Common myeloid progenitor, CD34-positive (primary cell): ENCODE measurements at regions not wholly inside any gene's neighbourhood (a gene's known extent, or its start where the extent isn't known, plus 50 kb on each side); places are given as distances from the start of the nearest gene placed in this dataset.
"Not testable (repeated sequence)": the region's sequence is repeated elsewhere in the genome, so short reads cannot be mapped to it uniquely, and the experiment has no call there.

Experiments
- CTCF ChIA-PET: fragments of 350-600 bp; sonication (Branson Sonifier 250); formaldehyde crosslinking; loops from one replicate; lab custom pipeline; 2021; ENCODE audit warnings: antibody characterized with exemption; lab: Charles Lee
- POLR2A ChIA-PET: fragments of 350-600 bp; sonication (Branson Sonifier 250); formaldehyde crosslinking; loops from one replicate; lab custom pipeline; 2021; ENCODE audit warnings: antibody characterized with exemption; lab: Charles Lee
- DNase-seq, 3 donors: peaks; one replicate each; pipeline versions ENCODE4 v3.0.0 to v3.0.0-alpha.2; 2013
- H3K27ac ChIP-seq, 2 experiments: 1 replicate in 1 of 2; 2 replicates in 1 of 2; pipeline ENCODE4 v1.7.0; 2013; ENCODE audit warnings: inconsistent platforms in 2 of 2, low read length in 2 of 2, mild to moderate bottlenecking in 2 of 2, low read depth in 1 of 2, moderate library complexity in 1 of 2; ENCODE audit not compliant: severe bottlenecking in 2 of 2, insufficient read depth in 1 of 2, poor library complexity in 1 of 2
- H3K27me3 ChIP-seq, 5 experiments: replicated peaks in 2 of 5; 1 replicate in 3 of 5; 2 replicates in 2 of 5; pipeline versions ENCODE4 v1.6.1 to v1.7.0; 2013; ENCODE audit warnings: low read length in 4 of 5, mild to moderate bottlenecking in 2 of 5, moderate library complexity in 2 of 5, inconsistent platforms in 1 of 5; ENCODE audit not compliant: insufficient read depth in 5 of 5, control insufficient read depth in 4 of 5
- H3K36me3 ChIP-seq, 4 experiments: 1 replicate in 2 of 4; 2 replicates in 2 of 4; pipeline versions ENCODE4 v1.6.1 to v1.7.0; 2013; ENCODE audit warnings: low read length in 3 of 4, control low read depth in 1 of 4, mild to moderate bottlenecking in 1 of 4; ENCODE audit not compliant: control insufficient read depth in 4 of 4, insufficient read depth in 4 of 4
- H3K4me1 ChIP-seq, 4 experiments: 1 replicate in 3 of 4; 2 replicates in 1 of 4; pipeline versions ENCODE4 v1.6.1 to v1.7.1; 2013; ENCODE audit warnings: low read length in 3 of 4, mild to moderate bottlenecking in 3 of 4, control low read depth in 1 of 4, inconsistent platforms in 1 of 4, moderate library complexity in 1 of 4; ENCODE audit not compliant: control insufficient read depth in 4 of 4, insufficient read depth in 4 of 4; ENCODE audit errors: control extremely low read depth in 1 of 4
- H3K4me3 ChIP-seq, 7 experiments: 1 replicate in 4 of 7; 2 replicates in 3 of 7; pipeline versions ENCODE4 v1.5.1 to v1.7.0; 2013; ENCODE audit warnings: mild to moderate bottlenecking in 7 of 7, low read length in 6 of 7, moderate library complexity in 6 of 7, inconsistent platforms in 2 of 7, low read depth in 2 of 7, control low read depth in 1 of 7; ENCODE audit not compliant: insufficient read depth in 4 of 7, control insufficient read depth in 1 of 7; ENCODE audit errors: extremely low read depth in 1 of 7
- H3K9me3 ChIP-seq, 5 experiments: 1 replicate in 4 of 5; 2 replicates in 1 of 5; pipeline versions ENCODE4 v1.6.1 to v1.7.1; 2013; ENCODE audit warnings: low read length in 4 of 5, mild to moderate bottlenecking in 2 of 5, inconsistent platforms in 1 of 5, low read depth in 1 of 5, moderate library complexity in 1 of 5; ENCODE audit not compliant: control insufficient read depth in 4 of 5, insufficient read depth in 2 of 5; ENCODE audit errors: control extremely low read depth in 1 of 5
- WGBS: methylation state at CpG from one replicate; pipeline ENCODE4 v1.1.5; 2013; ENCODE audit not compliant: insufficient coverage; 5-methylcytosine and 5-hydroxymethylcytosine counted together

DNA sequence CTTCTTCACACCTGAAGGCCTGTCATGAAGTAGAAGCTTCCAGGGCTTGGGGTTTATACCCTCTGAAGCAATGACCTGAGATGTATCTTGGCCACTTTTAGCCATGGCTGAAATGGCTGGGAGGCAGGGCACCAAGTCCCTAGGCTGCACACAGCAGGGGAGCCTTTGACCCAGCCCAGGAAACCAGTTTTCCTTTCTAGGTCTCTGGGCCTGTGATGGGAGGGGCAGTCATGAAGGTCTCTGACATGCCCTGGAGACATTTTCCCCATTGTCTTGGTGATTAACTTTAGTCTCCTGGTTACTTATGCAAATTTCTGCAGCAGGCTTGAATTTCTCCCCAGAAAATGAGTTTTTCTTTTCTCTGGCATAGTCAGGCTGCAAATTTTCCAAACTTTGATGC lies 511.0 kb upstream of the KLHL4 start:
- ChIA-PET CTCF (no interaction called here), POLR2A (no interaction called here)
- DNase-seq: no peak
- Histone ChIP-seq H3K27ac (no peak overlapping the region), H3K27me3 (no peaks in the 10 kb centered on the region), H3K36me3 (no peaks in the 10 kb centered on the region), H3K9me3 (no peaks in the 10 kb centered on the region), H3K4me3 (no peak overlapping the region), H3K4me1 (no peaks in the 10 kb centered on the region)

- H3K27me3 ChIP-seq: no peaks in the 10 kb centered on the region
- H3K4me3 ChIP-seq: no peak overlapping the region
- ChIA-PET POLR2A (no interaction called here), CTCF (no interaction called here)
- no peak for DNase-seq
- H3K4me1 ChIP-seq: no peaks in the 10 kb centered on the region
- H3K9me3 ChIP-seq: no peaks in the 10 kb centered on the region
- 93% methylated on average over 2 of the region's 2 CpGs for WGBS
- H3K27ac ChIP-seq: no peak overlapping the region
- no peaks in the 10 kb centered on the region for H3K36me3 ChIP-seq
Measured at GRCh38 chrX:87017210-87017609, 500.4 kb upstream of the KLHL4 start.

DNA sequence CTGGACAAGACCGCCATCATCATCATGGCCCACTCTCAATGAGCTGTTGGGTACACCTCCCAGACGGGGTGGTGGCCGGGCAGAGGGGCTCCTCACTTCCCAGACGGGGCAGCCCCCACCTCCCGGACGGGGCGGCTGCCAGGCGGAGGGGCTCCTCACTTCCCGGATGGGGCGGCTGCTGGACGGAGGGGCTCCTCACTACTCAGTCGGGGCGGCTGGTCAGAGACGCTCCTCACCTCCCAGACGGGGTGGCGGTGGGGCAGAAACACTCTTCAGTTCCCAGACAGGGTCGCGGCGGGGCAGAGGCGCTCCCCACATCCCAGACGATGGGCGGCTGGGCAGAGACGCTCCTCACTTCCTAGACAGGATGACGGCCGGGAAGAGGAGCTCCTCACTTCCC lies 484.5 kb upstream of the KLHL4 start:
- H3K27me3 ChIP-seq, POLR2A ChIA-PET, H3K4me1 ChIP-seq, CTCF ChIA-PET, H3K4me3 ChIP-seq, H3K9me3 ChIP-seq, DNase-seq, H3K36me3 ChIP-seq, H3K27ac ChIP-seq: not testable (repeated sequence)
- 91% methylated on average over 21 of the region's 25 CpGs for WGBS

GRCh38 chrX:87045352-87045751 lies 472.2 kb upstream of the KLHL4 start:
- ChIA-PET CTCF (no interaction called here), POLR2A (no interaction called here)
- no peak overlapping the region for H3K27ac ChIP-seq
- no peak for DNase-seq
- no peaks in the 10 kb centered on the region for H3K27me3 ChIP-seq
- no peaks in the 10 kb centered on the region for H3K9me3 ChIP-seq
- H3K36me3 ChIP-seq: no peaks in the 10 kb centered on the region
- H3K4me3 ChIP-seq: no peak overlapping the region
- 61% methylated on average over 4 of the region's 4 CpGs for WGBS
- H3K4me1 ChIP-seq: no peaks in the 10 kb centered on the region

DNA sequence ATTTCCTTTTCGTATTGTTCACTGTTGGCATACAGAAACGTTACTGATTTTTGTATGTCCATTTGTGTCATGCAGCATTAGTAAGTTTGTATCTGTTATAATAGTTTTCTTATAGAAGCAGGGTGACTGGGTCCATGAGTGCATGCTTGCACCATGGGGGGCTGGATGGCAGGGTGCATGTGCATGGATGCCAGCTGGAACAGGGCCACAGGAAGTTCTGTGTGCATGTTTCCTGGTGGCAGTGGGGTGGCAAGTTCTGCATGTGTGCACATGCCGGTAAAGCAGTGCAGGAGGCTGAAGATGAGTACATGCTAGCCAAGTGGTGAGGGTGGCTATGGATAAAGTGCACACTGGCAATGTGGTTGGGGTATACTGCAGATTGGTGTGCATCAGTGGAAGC lies 468.0 kb upstream of the KLHL4 start:
- Histone ChIP-seq H3K27ac (no peak overlapping the region), H3K36me3 (no peaks in the 10 kb centered on the region), H3K9me3 (no peaks in the 10 kb centered on the region), H3K4me1 (no peaks in the 10 kb centered on the region), H3K27me3 (no peaks in the 10 kb centered on the region), H3K4me3 (no peak overlapping the region)
- no peak for DNase-seq
- 100% methylated on average over 1 of the region's 3 CpGs for WGBS
- ChIA-PET CTCF (no interaction called here), POLR2A (no interaction called here)

GRCh38 chrX:87063642-87064041 lies 454.0 kb upstream of the KLHL4 start:
- ChIA-PET POLR2A (no interaction called here), CTCF (no interaction called here)
- Histone ChIP-seq H3K9me3 (no peaks in the 10 kb centered on the region), H3K27ac (no peak overlapping the region), H3K27me3 (no peaks in the 10 kb centered on the region), H3K36me3 (no peaks in the 10 kb centered on the region), H3K4me3 (no peak overlapping the region), H3K4me1 (no peaks in the 10 kb centered on the region)
- no CpG with 5 or more reads among the region's 2 CpGs for WGBS
- no peak for DNase-seq

GRCh38 chrX:87064502-87064901 lies 453.1 kb upstream of the KLHL4 start:
- Histone ChIP-seq H3K27ac (no peak overlapping the region), H3K36me3 (no peaks in the 10 kb centered on the region), H3K4me3 (no peak overlapping the region), H3K27me3 (no peaks in the 10 kb centered on the region), H3K4me1 (no peaks in the 10 kb centered on the region), H3K9me3 (no peaks in the 10 kb centered on the region)
- POLR2A ChIA-PET: no interaction called here
- no peak for DNase-seq
- CTCF ChIA-PET: no interaction called here
